Glutamatergic neuron (in vitro differentiated cells): ENCODE measurements at regions not wholly inside any gene's neighbourhood (a gene's known extent, or its start where the extent isn't known, plus 50 kb on each side); places are given as distances from the start of the nearest gene placed in this dataset.

Source experiments
- DNase-seq: peaks from one replicate; pipeline ENCODE4 v3.0.0; 2022
- H3K27ac Mint-ChIP-seq: one replicate; pipeline ENCODE4 v1.8.0; 2020; ENCODE audit warnings: mild to moderate bottlenecking, mixed read lengths, inconsistent platforms; ENCODE audit not compliant: unreplicated experiment
- H3K27me3 Mint-ChIP-seq: one replicate; pipeline ENCODE4 v1.8.0; 2020; ENCODE audit warnings: mild to moderate bottlenecking, moderate library complexity, mixed read lengths, inconsistent platforms; ENCODE audit not compliant: unreplicated experiment
- H3K36me3 Mint-ChIP-seq: one replicate; pipeline ENCODE4 v1.8.0; 2020; ENCODE audit warnings: mild to moderate bottlenecking, mixed read lengths, inconsistent platforms; ENCODE audit not compliant: unreplicated experiment
- H3K4me1 Mint-ChIP-seq: one replicate; pipeline ENCODE4 v1.8.0; 2020; ENCODE audit warnings: mild to moderate bottlenecking, low read depth, mixed read lengths, inconsistent platforms; ENCODE audit not compliant: unreplicated experiment
- H3K4me3 Mint-ChIP-seq: one replicate; pipeline ENCODE4 v1.8.0; 2020; ENCODE audit warnings: mild to moderate bottlenecking, mixed read lengths, inconsistent platforms; ENCODE audit not compliant: unreplicated experiment
- H3K9me3 Mint-ChIP-seq: one replicate; pipeline ENCODE4 v1.8.0; 2020; ENCODE audit warnings: mild to moderate bottlenecking, moderate library complexity, mixed read lengths, inconsistent platforms; ENCODE audit not compliant: unreplicated experiment
- CTCF ChIP-seq: fragments of 200-600 bp; sonication (generic); IDR thresholded peaks from one replicate; pipeline ENCODE4 v1.5.0; 2021; ENCODE audit not compliant: partially characterized antibody, unreplicated experiment

DNA sequence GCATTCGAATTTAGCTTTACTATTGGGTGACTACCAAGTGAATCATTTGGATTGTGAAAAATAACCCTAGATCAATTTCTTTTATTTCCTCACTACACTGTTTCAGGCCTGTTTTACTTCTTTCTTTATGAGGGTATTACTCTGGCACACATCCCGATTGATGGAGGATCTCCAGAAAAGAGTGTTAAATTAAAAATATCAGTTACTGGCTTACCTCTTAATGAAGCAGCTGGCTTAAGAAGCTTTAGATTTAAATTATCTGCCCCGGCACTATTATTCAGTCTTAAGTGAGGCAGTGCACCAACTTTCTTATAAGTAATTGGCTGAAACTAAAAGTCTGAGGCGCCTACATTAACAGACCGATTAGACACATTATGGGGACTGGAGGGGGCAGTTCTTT is 1097.4 kb downstream of the TTLL7 start:
- no peak for DNase-seq
- no peak for TF ChIP-seq CTCF
- H3K27ac Mint-ChIP-seq, result no peak overlapping the region
- peaks cover 6% of the 10 kb centered on the region for H3K4me1 Mint-ChIP-seq
- H3K4me3 Mint-ChIP-seq, result no peak overlapping the region
- H3K27me3 Mint-ChIP-seq, result peaks cover 2% of the 10 kb centered on the region
- H3K9me3 Mint-ChIP-seq, result no peaks in the 10 kb centered on the region
- H3K36me3 Mint-ChIP-seq, result no peaks in the 10 kb centered on the region

DNA sequence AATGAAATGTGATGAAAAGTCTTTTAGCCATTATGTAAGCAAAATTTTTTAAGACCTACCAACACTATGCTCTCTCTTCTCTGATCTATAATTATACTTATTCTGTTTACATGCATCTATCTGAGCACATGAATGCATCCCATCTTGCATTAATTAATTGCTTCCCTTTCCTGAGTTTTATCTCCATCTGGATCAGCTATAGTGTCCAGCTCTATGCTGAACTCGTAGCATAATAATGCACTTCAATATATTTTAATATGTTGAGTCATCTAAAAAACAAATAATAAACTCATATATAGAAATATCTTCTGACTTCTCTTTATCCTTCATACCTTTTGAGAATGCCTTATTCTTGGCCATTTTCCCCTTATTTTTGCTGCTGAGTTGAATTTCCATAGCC is 1097.8 kb downstream of the TTLL7 start:
- H3K27me3 Mint-ChIP-seq, result peaks cover 2% of the 10 kb centered on the region
- H3K4me3 Mint-ChIP-seq, result no peak overlapping the region
- H3K36me3 Mint-ChIP-seq, result no peaks in the 10 kb centered on the region
- no peaks in the 10 kb centered on the region for H3K9me3 Mint-ChIP-seq
- H3K4me1 Mint-ChIP-seq, result peaks cover 6% of the 10 kb centered on the region
- no peak for DNase-seq
- no peak for TF ChIP-seq CTCF
- H3K27ac Mint-ChIP-seq, result no peak overlapping the region

DNA sequence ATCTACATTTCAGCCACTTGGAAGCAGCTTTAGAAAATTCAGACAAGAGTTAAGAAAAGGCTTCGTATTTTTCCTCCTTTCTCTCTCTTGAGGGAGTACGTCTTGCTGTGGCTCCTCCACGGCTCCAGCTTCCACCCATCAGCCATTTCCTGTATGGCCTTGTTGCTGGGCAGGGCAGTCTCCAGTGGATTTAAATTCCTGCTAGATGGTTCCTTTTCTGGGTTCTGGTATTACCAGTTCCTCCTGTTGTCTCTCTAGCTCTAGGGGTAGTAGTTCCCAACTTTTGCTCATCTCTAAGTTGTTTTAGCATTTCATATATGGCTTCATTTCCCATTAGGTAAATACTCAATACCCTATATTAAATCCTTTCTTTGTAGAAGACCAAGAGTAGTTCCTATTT is 1098.3 kb downstream of the ADGRL2 start:
- Mint-ChIP-seq H3K4me1 (peaks cover 6% of the 10 kb centered on the region), H3K27me3 (peaks cover 2% of the 10 kb centered on the region), H3K27ac (no peak overlapping the region), H3K4me3 (no peak overlapping the region), H3K36me3 (no peaks in the 10 kb centered on the region), H3K9me3 (no peaks in the 10 kb centered on the region)
- TF ChIP-seq CTCF, result no peak
- DNase-seq, result no peak

GRCh38 chr1:82897549-82897948 is 1096.8 kb downstream of the ADGRL2 start:
- no peak for DNase-seq
- no peaks in the 10 kb centered on the region for H3K36me3 Mint-ChIP-seq

DNA sequence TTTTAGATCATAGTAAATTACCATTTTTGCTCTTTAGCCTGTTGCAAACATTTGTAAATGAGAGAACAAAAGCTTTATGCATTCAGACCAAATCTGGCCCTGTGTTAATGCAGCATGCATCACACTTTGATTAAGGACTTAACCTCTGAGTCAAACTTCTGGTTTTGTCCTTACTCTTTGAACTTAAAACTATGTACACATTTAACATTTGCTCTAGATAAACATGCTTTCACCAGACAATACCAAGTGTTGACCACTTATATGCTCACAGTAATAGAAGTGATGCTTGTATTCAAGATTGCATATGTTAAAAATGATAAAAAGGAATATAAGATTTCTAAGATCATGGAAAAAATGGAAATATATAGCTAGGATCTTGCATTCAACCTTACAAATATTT is 1095.3 kb downstream of the ADGRL2 start:
- Mint-ChIP-seq H3K9me3 (no peaks in the 10 kb centered on the region), H3K4me1 (peaks cover 13% of the 10 kb centered on the region), H3K36me3 (no peaks in the 10 kb centered on the region), H3K27ac (no peak overlapping the region), H3K4me3 (no peak overlapping the region), H3K27me3 (peaks cover 2% of the 10 kb centered on the region)
- TF ChIP-seq CTCF, result no peak
- DNase-seq, result no peak

More at GRCh38 chr1:82897549-82897948, 1096.8 kb downstream of the ADGRL2 start:
- Mint-ChIP-seq H3K9me3 (no peaks in the 10 kb centered on the region), H3K27me3 (peaks cover 2% of the 10 kb centered on the region), H3K4me3 (no peak overlapping the region), H3K27ac (no peak overlapping the region), H3K4me1 (peaks cover 13% of the 10 kb centered on the region)
- no peak for TF ChIP-seq CTCF
